NB4 (cell line): ENCODE measurements at regions not wholly inside any gene's neighbourhood (a gene's known extent, or its start where the extent isn't known, plus 50 kb on each side); places are given as distances from the start of the nearest gene placed in this dataset.

ENCODE experiments used
- DNase-seq: peaks from one replicate; pipeline ENCODE4 v3.0.0; 2010; ENCODE audit warnings: low read depth
- H3K4me3 ChIP-seq: one replicate; pipeline ENCODE4 v1.5.1; 2011; ENCODE audit warnings: mild to moderate bottlenecking, low read depth, low read length, moderate library complexity
- MYC ChIP-seq: IDR thresholded peaks from 2 replicates; pipeline ENCODE4 v1.6.1; 2011; ENCODE audit warnings: low read depth, low read length
- POLR2A ChIP-seq: IDR thresholded peaks from 2 replicates; pipeline ENCODE4 v1.6.1; 2011; ENCODE audit warnings: mild to moderate bottlenecking; ENCODE audit not compliant: insufficient read length; ENCODE audit errors: extremely low read depth
- TF ChIP-seq, protein P1 (sequence below): IDR thresholded peaks from 2 replicates; pipeline ENCODE4 v1.6.1; 2011; ENCODE audit warnings: low read depth, low read length
- TF ChIP-seq, protein P2 (sequence below): IDR thresholded peaks from one replicate; pipeline ENCODE4 v1.5.1; 2012; ENCODE audit warnings: low read depth, low read length

- H3K4me3 ChIP-seq: no peak overlapping the region
- TF ChIP-seq, protein P1, sequence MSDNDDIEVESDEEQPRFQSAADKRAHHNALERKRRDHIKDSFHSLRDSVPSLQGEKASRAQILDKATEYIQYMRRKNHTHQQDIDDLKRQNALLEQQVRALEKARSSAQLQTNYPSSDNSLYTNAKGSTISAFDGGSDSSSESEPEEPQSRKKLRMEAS: no peak
- TF ChIP-seq MYC: no peak
- TF ChIP-seq, protein P2, sequence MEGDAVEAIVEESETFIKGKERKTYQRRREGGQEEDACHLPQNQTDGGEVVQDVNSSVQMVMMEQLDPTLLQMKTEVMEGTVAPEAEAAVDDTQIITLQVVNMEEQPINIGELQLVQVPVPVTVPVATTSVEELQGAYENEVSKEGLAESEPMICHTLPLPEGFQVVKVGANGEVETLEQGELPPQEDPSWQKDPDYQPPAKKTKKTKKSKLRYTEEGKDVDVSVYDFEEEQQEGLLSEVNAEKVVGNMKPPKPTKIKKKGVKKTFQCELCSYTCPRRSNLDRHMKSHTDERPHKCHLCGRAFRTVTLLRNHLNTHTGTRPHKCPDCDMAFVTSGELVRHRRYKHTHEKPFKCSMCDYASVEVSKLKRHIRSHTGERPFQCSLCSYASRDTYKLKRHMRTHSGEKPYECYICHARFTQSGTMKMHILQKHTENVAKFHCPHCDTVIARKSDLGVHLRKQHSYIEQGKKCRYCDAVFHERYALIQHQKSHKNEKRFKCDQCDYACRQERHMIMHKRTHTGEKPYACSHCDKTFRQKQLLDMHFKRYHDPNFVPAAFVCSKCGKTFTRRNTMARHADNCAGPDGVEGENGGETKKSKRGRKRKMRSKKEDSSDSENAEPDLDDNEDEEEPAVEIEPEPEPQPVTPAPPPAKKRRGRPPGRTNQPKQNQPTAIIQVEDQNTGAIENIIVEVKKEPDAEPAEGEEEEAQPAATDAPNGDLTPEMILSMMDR: no peak
- TF ChIP-seq POLR2A: no peak
Measured at GRCh38 chr20:4371623-4372251, 122.7 kb upstream of the ADRA1D start.

GRCh38 chr20:4370851-4371250, 121.8 kb upstream of the ADRA1D start:
- H3K4me3 ChIP-seq: no peak overlapping the region
- DNase-seq: no peak

More at GRCh38 chr20:4371623-4372251, 122.7 kb upstream of the ADRA1D start:
- DNase-seq: peak; percentile 43

DNA sequence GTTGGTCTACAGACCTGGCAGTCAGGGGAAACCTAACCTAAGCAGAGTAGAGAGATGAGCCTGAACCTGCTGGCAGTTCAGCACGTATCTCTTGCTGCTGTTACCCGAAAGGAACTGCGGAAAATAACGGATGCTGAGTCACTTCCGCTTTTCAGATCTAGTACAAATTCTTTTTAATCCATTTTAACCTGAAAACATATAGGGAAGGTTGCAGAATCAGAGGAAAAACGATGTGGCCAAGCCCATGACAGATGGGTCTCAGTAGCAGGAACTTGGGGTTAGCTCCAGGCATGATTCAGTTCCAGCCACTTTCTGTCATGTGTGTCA, 120.7 kb upstream of the ADRA1D start:
- no peak overlapping the region for H3K4me3 ChIP-seq
- TF ChIP-seq, protein P2: no peak
- TF ChIP-seq POLR2A (no peak), MYC (no peak)
- TF ChIP-seq, protein P1: no peak
- peak; percentile 88 for DNase-seq

More at GRCh38 chr20:4370851-4371250, 121.8 kb upstream of the ADRA1D start:
- TF ChIP-seq, protein P1: no peak
- TF ChIP-seq MYC: no peak
- TF ChIP-seq, protein P2: no peak
- TF ChIP-seq POLR2A: no peak

DNA sequence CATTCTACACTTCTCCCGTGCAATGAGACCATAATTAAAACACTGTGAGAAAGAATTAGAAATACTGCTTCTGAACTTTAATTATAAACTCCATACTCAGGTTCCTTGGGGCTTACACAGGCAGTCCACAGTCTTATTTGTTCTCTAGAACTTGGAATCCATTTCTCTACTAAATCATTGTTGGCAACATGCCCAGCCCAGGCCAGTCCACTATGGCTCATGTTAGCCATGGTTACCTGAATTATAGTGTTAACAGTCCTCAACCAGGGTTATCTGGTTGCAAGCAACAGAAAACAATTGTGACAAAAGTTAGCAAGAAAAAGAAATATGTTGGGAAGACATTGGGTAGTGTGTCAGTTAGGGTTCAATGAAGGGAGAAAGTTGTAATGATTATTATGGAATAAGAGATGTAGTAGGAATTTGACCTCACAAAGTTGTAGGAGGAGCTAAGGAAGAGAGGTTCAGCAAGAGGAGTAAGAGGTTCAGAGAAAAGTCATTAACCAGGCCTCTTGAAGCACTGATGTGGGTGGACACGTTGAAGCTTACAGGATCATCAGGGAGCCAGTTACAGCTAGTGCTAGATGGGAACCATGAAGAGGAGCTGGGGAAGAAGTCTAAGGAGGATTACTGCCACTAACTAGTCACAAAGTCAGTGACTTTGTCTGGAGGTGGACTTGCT, 120.2 kb upstream of the ADRA1D start:
- TF ChIP-seq MYC (no peak), POLR2A (no peak)
- TF ChIP-seq, protein P2: no peak
- TF ChIP-seq, protein P1: no peak
- no peak for DNase-seq
- no peak overlapping the region for H3K4me3 ChIP-seq

DNA sequence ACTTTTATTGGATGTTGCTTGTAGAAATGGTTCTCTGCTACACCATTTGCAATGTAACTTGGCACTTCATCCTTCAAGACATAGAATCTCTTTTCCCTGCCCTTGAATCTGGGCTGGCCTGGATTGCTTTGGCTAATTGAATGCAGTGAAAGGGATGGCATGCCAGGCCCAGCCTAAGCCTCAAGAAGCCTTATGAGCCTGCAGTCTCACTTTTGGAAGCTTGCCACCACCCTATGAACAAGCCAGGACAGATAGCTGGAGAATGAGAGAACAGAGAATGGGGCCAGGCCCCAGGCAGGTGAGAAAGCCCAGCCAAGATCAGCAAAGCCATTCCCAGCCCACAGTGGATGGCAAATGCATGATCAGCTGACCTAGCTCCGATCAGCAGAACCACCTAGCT, 117.0 kb upstream of the ADRA1D start:
- no peak overlapping the region for H3K4me3 ChIP-seq
- TF ChIP-seq, protein P1: no peak
- TF ChIP-seq MYC (no peak), POLR2A (no peak)
- TF ChIP-seq, protein P2: no peak
- DNase-seq: no peak
